K562 (cell line): ENCODE measurements at regions not wholly inside any gene's neighbourhood (a gene's known extent, or its start where the extent isn't known, plus 50 kb on each side); places are given as distances from the start of the nearest gene placed in this dataset.

Experiments
- ARID1B ChIP-seq: fragments of 450-650 bp; IDR thresholded peaks from 2 replicates; pipeline ENCODE4 v1.6.1; 2016; ENCODE audit warnings: antibody characterized with exemption, mild to moderate bottlenecking, inconsistent platforms
- ATF1 ChIP-seq, 2 experiments: fragments of 450-650 bp in 1 of 2; IDR thresholded peaks; 2 replicates each; pipeline ENCODE4 v1.6.1; 2016; ENCODE audit warnings: missing compliant biosample characterization in 1 of 2, missing genetic modification characterization in 1 of 2
- EP400 ChIP-seq: fragments of 450-650 bp; IDR thresholded peaks from 2 replicates; pipeline ENCODE4 v1.6.1; 2017; ENCODE audit warnings: antibody characterized with exemption, mild to moderate bottlenecking, moderate library complexity
- MAZ ChIP-seq, 2 experiments: fragments of 450-650 bp in 1 of 2; sonication (generic) in 1 of 2; formaldehyde crosslinking; IDR thresholded peaks in 1 of 2; conservative IDR thresholded peaks in 1 of 2; 2 replicates each; pipeline versions ENCODE4 v1.4.0 to v1.5.0; 2020; ENCODE audit warnings: mild to moderate bottlenecking in 1 of 2, missing genetic modification reagents in 1 of 2
- MEIS2 ChIP-seq: fragments of 450-650 bp; IDR thresholded peaks from 2 replicates; pipeline ENCODE4 v1.6.1; 2014; ENCODE audit warnings: mild to moderate bottlenecking; ENCODE audit not compliant: partially characterized antibody
- NCOA2 ChIP-seq, 2 experiments: fragments of 450-650 bp; IDR thresholded peaks; 2 replicates each; pipeline ENCODE4 v1.6.1; 2018; ENCODE audit warnings: mild to moderate bottlenecking in 2 of 2, moderate library complexity in 1 of 2; ENCODE audit not compliant: partially characterized antibody in 2 of 2
- SMARCE1 ChIP-seq: fragments of 450-650 bp; IDR thresholded peaks from 2 replicates; pipeline ENCODE4 v1.7.1; 2016; ENCODE audit warnings: mild to moderate bottlenecking
- TEAD4 ChIP-seq, 2 experiments: sonication (generic) in 1 of 2; formaldehyde crosslinking in 1 of 2; IDR thresholded peaks; 2 replicates each; pipeline versions ENCODE4 v1.6.1 to v1.8.0; 2012 to 2022; ENCODE audit warnings: borderline replicate concordance in 1 of 2, inconsistent platforms in 1 of 2, low read length in 1 of 2, mild to moderate bottlenecking in 1 of 2, missing genetic modification reagents in 1 of 2
- ZNF282 ChIP-seq: sonication (generic); formaldehyde crosslinking; IDR thresholded peaks from 2 replicates; pipeline ENCODE4 v1.8.1; 2023; ENCODE audit warnings: missing genetic modification reagents
- ZNF316 ChIP-seq: fragments of 450-650 bp; IDR thresholded peaks from 2 replicates; pipeline ENCODE4 v1.6.1; 2016
- ZNF318 ChIP-seq, 2 experiments: fragments of 450-650 bp; IDR thresholded peaks; 2 replicates each; pipeline ENCODE4 v1.6.1; 2016; ENCODE audit warnings: mild to moderate bottlenecking in 2 of 2, borderline replicate concordance in 1 of 2, low read depth in 1 of 2, moderate library complexity in 1 of 2
- ZNF384 ChIP-seq: IDR thresholded peaks from 2 replicates; pipeline ENCODE4 v1.6.1; 2012; ENCODE audit warnings: low read depth, low read length, improper control_type of control experiment
- TF ChIP-seq, protein P1 (sequence below): fragments of 150-350 bp; IDR thresholded peaks from 2 replicates; pipeline ENCODE4 v1.6.1; 2014; ENCODE audit warnings: low read depth, mild to moderate bottlenecking, low read length, borderline replicate concordance
- TF ChIP-seq, protein P2 (sequence below): fragments of 450-650 bp; IDR thresholded peaks from 2 replicates; pipeline ENCODE4 v1.6.1; 2016

DNA sequence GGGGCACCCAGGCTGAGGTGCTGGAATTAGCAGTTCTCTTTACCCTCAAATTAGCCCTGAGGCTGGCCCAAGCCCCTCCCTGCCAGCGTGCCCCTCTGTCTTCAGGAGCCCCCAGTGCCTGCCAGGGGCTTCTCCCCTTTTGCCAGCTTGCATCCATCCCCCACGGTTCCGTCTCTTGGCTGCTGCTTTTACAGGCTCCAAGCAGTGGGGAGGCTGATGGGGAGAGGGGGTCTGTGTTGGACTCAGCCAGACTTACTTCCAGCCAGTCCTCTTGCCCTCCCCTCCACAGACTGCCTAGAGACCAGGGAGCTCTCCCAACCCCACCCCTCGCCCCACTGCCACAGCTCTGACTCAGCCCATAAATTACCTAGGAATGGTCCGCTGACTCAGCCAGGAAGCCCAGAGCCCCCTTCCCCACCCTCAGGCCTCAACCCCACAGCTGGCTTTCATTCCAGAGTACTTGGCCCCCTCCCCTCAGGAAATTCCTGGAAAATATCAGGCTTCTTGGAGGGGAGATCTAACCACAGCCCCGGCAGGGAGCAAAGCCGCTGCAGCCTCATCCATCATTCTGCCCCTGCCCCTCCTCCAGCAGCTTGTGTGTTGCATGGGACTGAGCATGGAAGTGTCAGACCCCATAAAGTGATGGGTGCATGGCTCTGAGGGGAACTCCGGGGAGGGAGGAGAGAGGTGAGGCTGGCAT is 184.6 kb downstream of the ZFP36L2 start (continued):
- TF ChIP-seq EP400 (peak; percentile 25; the same call in 1 of the 2 replicates), SMARCE1 (peak; percentile 93), ZNF282 (CRISPR knock-in tag) (no peak), ZNF316 (peak; percentile 69), MEIS2 (peak; percentile 99), MAZ (CRISPR knock-in tag; conservative IDR thresholded peaks at IDR 0.05 in 1 of 2, IDR thresholded peaks at IDR 0.05 in 1 of 2) (peak in 1 of 2 experiments; percentile 72; a peak in 3 of 4 replicates), ZNF384 (no peak), NCOA2 (IDR thresholded peaks at IDR 0.05; ENCODE audit: partially characterized antibody in 2 of 2) (no peak), TEAD4 (IDR thresholded peaks at IDR 0.05; ENCODE audit: low read length) (peak; percentile 76; the same call in 1 of the 2 replicates), TEAD4 (CRISPR knock-in tag; IDR thresholded peaks at IDR 0.05; ENCODE audit: borderline replicate concordance) (no peak), ZNF318 (IDR thresholded peaks at IDR 0.05; ENCODE audit: borderline replicate concordance in 1 of 2, low read depth in 1 of 2) (peak in 1 of 2 experiments; percentile 90; a peak in 2 of 4 replicates), ARID1B (peak; percentile 91), ATF1 (CRISPR knock-in tag; IDR thresholded peaks at IDR 0.05) (no peak), ATF1 (tag; IDR thresholded peaks at IDR 0.05) (no peak)
- TF ChIP-seq, protein P1, sequence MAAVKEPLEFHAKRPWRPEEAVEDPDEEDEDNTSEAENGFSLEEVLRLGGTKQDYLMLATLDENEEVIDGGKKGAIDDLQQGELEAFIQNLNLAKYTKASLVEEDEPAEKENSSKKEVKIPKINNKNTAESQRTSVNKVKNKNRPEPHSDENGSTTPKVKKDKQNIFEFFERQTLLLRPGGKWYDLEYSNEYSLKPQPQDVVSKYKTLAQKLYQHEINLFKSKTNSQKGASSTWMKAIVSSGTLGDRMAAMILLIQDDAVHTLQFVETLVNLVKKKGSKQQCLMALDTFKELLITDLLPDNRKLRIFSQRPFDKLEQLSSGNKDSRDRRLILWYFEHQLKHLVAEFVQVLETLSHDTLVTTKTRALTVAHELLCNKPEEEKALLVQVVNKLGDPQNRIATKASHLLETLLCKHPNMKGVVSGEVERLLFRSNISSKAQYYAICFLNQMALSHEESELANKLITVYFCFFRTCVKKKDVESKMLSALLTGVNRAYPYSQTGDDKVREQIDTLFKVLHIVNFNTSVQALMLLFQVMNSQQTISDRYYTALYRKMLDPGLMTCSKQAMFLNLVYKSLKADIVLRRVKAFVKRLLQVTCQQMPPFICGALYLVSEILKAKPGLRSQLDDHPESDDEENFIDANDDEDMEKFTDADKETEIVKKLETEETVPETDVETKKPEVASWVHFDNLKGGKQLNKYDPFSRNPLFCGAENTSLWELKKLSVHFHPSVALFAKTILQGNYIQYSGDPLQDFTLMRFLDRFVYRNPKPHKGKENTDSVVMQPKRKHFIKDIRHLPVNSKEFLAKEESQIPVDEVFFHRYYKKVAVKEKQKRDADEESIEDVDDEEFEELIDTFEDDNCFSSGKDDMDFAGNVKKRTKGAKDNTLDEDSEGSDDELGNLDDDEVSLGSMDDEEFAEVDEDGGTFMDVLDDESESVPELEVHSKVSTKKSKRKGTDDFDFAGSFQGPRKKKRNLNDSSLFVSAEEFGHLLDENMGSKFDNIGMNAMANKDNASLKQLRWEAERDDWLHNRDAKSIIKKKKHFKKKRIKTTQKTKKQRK = no peak
- TF ChIP-seq, protein P2, sequence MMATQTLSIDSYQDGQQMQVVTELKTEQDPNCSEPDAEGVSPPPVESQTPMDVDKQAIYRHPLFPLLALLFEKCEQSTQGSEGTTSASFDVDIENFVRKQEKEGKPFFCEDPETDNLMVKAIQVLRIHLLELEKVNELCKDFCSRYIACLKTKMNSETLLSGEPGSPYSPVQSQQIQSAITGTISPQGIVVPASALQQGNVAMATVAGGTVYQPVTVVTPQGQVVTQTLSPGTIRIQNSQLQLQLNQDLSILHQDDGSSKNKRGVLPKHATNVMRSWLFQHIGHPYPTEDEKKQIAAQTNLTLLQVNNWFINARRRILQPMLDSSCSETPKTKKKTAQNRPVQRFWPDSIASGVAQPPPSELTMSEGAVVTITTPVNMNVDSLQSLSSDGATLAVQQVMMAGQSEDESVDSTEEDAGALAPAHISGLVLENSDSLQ = peak; percentile 95
